HepG2 (cell line): ENCODE measurements at regions not wholly inside any gene's neighbourhood (a gene's known extent, or its start where the extent isn't known, plus 50 kb on each side); places are given as distances from the start of the nearest gene placed in this dataset.

Experiments
- ATAC-seq: fragments of 200-7000 bp; cut with Tn5 transposase; 3 replicates; pipeline ENCODE4 v1.9.1; 2020; ENCODE audit warnings: mild to moderate bottlenecking, moderate library complexity
- BruUV-seq: library from RNA; stranded (reverse); fragments of 400-500 nt; replicated peaks from 2 replicates; lab custom pipeline; 2021; lab: Mats Ljungman, UMichigan
- CTCF ChIA-PET: fragments of 300-600 bp; formaldehyde crosslinking; extraction: SDS; loops from one replicate; lab custom pipeline; 2021; ENCODE audit warnings: low total read pairs, inconsistent platforms, low intra/inter-chr PET ratio; lab: Yijun Ruan, JAX
- POLR2A ChIA-PET: fragments of 350-600 bp; sonication (Branson Sonifier 250); formaldehyde crosslinking; loops from one replicate; lab custom pipeline; 2020; ENCODE audit warnings: antibody characterized with exemption, inconsistent platforms; lab: Yijun Ruan, JAX
- DNase-seq: peaks from one replicate; pipeline ENCODE4 v3.0.0-alpha.2; 2015; ENCODE audit warnings: low spot score
- FAIRE-seq: peaks from 3 replicates; lab custom pipeline; 2011; peaks lifted over from hg19 to GRCh38; lab: Jason Lieb, UNC
- H2AFZ ChIP-seq: one replicate; pipeline ENCODE4 v1.6.1; 2011; ENCODE audit warnings: low read length, inconsistent platforms
- H3K27ac ChIP-seq: fragments of 300-600 bp; 3 replicates; pipeline ENCODE4 v1.8.0; 2011; ENCODE audit warnings: mixed run types, mild to moderate bottlenecking, mixed read lengths, low read length, inconsistent platforms; ENCODE audit not compliant: insufficient read depth; ENCODE audit errors: extremely low read length
- H3K27me3 ChIP-seq, 2 experiments: fragments of 200-600 bp in 1 of 2; 2 replicates in 1 of 2; 3 replicates in 1 of 2; pipeline versions ENCODE4 v1.6.0 to v1.8.0; 2011; ENCODE audit warnings: low read length in 2 of 2, mild to moderate bottlenecking in 2 of 2, moderate library complexity in 2 of 2, inconsistent platforms in 1 of 2; ENCODE audit not compliant: insufficient read depth in 2 of 2, control insufficient read depth in 1 of 2
- H3K36me3 ChIP-seq, 2 experiments: fragments of 200-600 bp in 1 of 2; replicated peaks in 1 of 2; 2 replicates in 1 of 2; 3 replicates in 1 of 2; pipeline versions ENCODE4 v1.5.1 to v1.8.0; 2011; ENCODE audit warnings: low read length in 2 of 2, inconsistent platforms in 1 of 2; ENCODE audit not compliant: insufficient read depth in 2 of 2, control insufficient read depth in 1 of 2
- H3K4me1 ChIP-seq: 2 replicates; pipeline ENCODE4 v1.5.1; 2012; ENCODE audit warnings: low read length, inconsistent platforms; ENCODE audit not compliant: insufficient read depth
- H3K4me2 ChIP-seq: 2 replicates; pipeline ENCODE4 v1.6.0; 2011; ENCODE audit warnings: low read depth, low read length, inconsistent platforms
- H3K4me3 ChIP-seq, 3 experiments: fragments of 200-600 bp in 1 of 3; sonication (generic), shearing (Covaris generic) in 1 of 3; replicated peaks in 1 of 3; 2 replicates each; pipeline ENCODE4 v1.5.1; 2011 to 2016; ENCODE audit warnings: low read length in 3 of 3, inconsistent platforms in 2 of 3, low read depth in 2 of 3, mild to moderate bottlenecking in 2 of 3, control low read depth in 1 of 3, mixed read lengths in 1 of 3; ENCODE audit not compliant: insufficient read depth in 1 of 3
- H3K79me2 ChIP-seq: one replicate; pipeline ENCODE4 v1.6.1; 2011; ENCODE audit warnings: low read length, inconsistent platforms; ENCODE audit not compliant: insufficient read depth
- H3K9ac ChIP-seq: 2 replicates; pipeline ENCODE4 v1.6.0; 2011; ENCODE audit warnings: mild to moderate bottlenecking, low read depth, low read length, inconsistent platforms; ENCODE audit not compliant: insufficient read depth
- H3K9me3 ChIP-seq: 2 replicates; pipeline ENCODE4 v1.5.1; 2012; ENCODE audit warnings: mild to moderate bottlenecking, low read length
- H4K20me1 ChIP-seq: 2 replicates; pipeline ENCODE4 v1.6.0; 2011; ENCODE audit warnings: inconsistent platforms, mild to moderate bottlenecking, low read length, moderate library complexity; ENCODE audit not compliant: insufficient read depth
- CCAR2 ChIP-seq: fragments of 200-400 bp; formaldehyde crosslinking; optimal IDR thresholded peaks from 2 replicates; pipeline ENCODE3; 2018; ENCODE audit warnings: low read depth, mild to moderate bottlenecking, low read length, moderate library complexity
- CEBPB ChIP-seq: IDR thresholded peaks from 2 replicates; pipeline ENCODE4 v1.6.1; 2011; ENCODE audit warnings: low read depth, low read length, improper control_type of control experiment, borderline replicate concordance
- FIP1L1 ChIP-seq: fragments of 200-400 bp; formaldehyde crosslinking; IDR thresholded peaks from 2 replicates; pipeline ENCODE4 v1.6.1; 2018; ENCODE audit warnings: low read depth, mild to moderate bottlenecking, low read length, moderate library complexity, borderline replicate concordance; ENCODE audit not compliant: insufficient read depth
- HDAC6 ChIP-seq: fragments of 200-600 bp; sonication (generic); IDR thresholded peaks from 2 replicates; pipeline ENCODE4 v1.7.0; 2017; ENCODE audit warnings: mild to moderate bottlenecking, antibody characterized with exemption, low read length, low read depth
- KAT8 ChIP-seq: IDR thresholded peaks from 2 replicates; pipeline ENCODE4 v1.6.1; 2016; ENCODE audit warnings: missing genetic modification reagents, missing compliant biosample characterization
- MXD4 ChIP-seq: IDR thresholded peaks from 2 replicates; pipeline ENCODE4 v1.6.1; 2016; ENCODE audit warnings: mild to moderate bottlenecking, missing biosample characterization, missing genetic modification reagents
- MXI1 ChIP-seq: IDR thresholded peaks from 3 replicates; pipeline ENCODE4 v1.6.1; 2012; ENCODE audit warnings: low read depth, low read length, inconsistent platforms, borderline replicate concordance
- NR2F1 ChIP-seq, 2 experiments: fragments of 450-650 bp in 1 of 2; formaldehyde crosslinking in 1 of 2; IDR thresholded peaks; 2 replicates each; pipeline versions ENCODE4 v1.5.0 to v1.6.1; 2016 to 2020; ENCODE audit warnings: mild to moderate bottlenecking in 1 of 2, missing compliant biosample characterization in 1 of 2, missing genetic modification reagents in 1 of 2, moderate library complexity in 1 of 2
- SMC3 ChIP-seq: IDR thresholded peaks from 2 replicates; pipeline ENCODE4 v1.6.1; 2011; ENCODE audit warnings: low read length, improper control_type of control experiment
- STAG1 ChIP-seq: sonication (generic); formaldehyde crosslinking; IDR thresholded peaks from 2 replicates; pipeline ENCODE4 v1.4.0; 2020; ENCODE audit warnings: missing genetic modification reagents
- THAP11 ChIP-seq: IDR thresholded peaks from 2 replicates; pipeline ENCODE4 v1.6.1; 2016; ENCODE audit warnings: missing biosample characterization, missing genetic modification reagents
- ZFP36L1 ChIP-seq: sonication (generic); formaldehyde crosslinking; IDR thresholded peaks from 2 replicates; pipeline ENCODE4 v1.8.0; 2022; ENCODE audit warnings: mild to moderate bottlenecking, missing genetic modification reagents, moderate library complexity
- ZNF234 ChIP-seq: sonication (generic); formaldehyde crosslinking; conservative IDR thresholded peaks from 2 replicates; pipeline ENCODE4 v1.5.1; 2020; ENCODE audit warnings: mild to moderate bottlenecking, missing genetic modification reagents
- ZNF776 ChIP-seq: sonication (generic); formaldehyde crosslinking; IDR thresholded peaks from 2 replicates; pipeline ENCODE4 v1.4.0; 2020; ENCODE audit warnings: mild to moderate bottlenecking, missing genetic modification reagents
- ZSCAN29 ChIP-seq: sonication (generic); formaldehyde crosslinking; conservative IDR thresholded peaks from 2 replicates; pipeline ENCODE4 v1.4.0; 2020; ENCODE audit warnings: mild to moderate bottlenecking, missing genetic modification reagents
- WGBS: methylation state at CpG from one replicate; pipeline ENCODE4 v1.1.6; 2017; ENCODE audit warnings: low lambda C conversion rate; 5-methylcytosine and 5-hydroxymethylcytosine counted together
- in situ Hi-C: cut with HindIII; loops from 2 replicates; pipeline ENCODE4 v1.10.0; 2017; ENCODE audit warnings: low pct_unique_long_range_greater_than_20kb; ENCODE audit not compliant: extremely low pct_ligation_motif_present
- intact Hi-C: fragments of 100-400 bp; cut with micrococcal nuclease; formaldehyde crosslinking; loops from one replicate; pipeline ENCODE4 v1.10.0; 2022; ENCODE audit not compliant: unreplicated experiment
- TF ChIP-seq, protein P1 (sequence below): sonication (generic); formaldehyde crosslinking; IDR thresholded peaks from 2 replicates; pipeline ENCODE4 v1.8.0; 2022; ENCODE audit warnings: mild to moderate bottlenecking, missing genetic modification reagents, borderline replicate concordance
- TF ChIP-seq, protein P2 (sequence below): sonication (generic); formaldehyde crosslinking; IDR thresholded peaks from 2 replicates; pipeline ENCODE4 v1.5.0; 2020; ENCODE audit warnings: mild to moderate bottlenecking, missing genetic modification reagents, moderate library complexity

DNA sequence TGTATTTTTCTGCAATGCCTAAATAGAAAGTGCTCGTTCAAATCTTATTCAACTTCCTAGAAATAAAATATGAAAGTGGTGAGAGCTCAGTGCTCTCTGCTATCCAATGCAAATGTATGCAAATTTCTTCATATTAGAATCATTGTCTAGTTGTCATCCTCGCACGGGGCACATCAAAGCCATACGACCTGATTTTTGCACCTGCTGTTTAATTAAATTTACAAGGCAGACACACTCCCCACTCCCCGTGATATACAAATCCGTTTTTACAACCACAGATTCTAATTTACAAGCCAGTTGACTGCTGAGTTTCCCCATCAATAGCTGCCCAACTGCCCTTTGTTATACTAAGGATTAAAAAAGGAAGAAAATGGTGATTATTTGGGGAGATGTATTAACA, 284.6 kb downstream of the RNF144A start:
- TF ChIP-seq NR2F1 (CRISPR knock-in tag; IDR thresholded peaks at IDR 0.05), result no peak
- no peak for TF ChIP-seq HDAC6
- no peak for TF ChIP-seq MXI1
- TF ChIP-seq ZNF776, result no peak
- no peak for TF ChIP-seq ZNF234 (CRISPR knock-in tag)
- ATAC-seq (no peak), DNase-seq (no peak), FAIRE-seq (no peak)
- Histone ChIP-seq H3K4me3 (no peak overlapping the region), H2AFZ (no peak overlapping the region), H3K27ac (no peak overlapping the region), H3K4me2 (no peak overlapping the region), H3K4me1 (no peaks in the 10 kb centered on the region), H3K79me2 (no peaks in the 10 kb centered on the region), H3K9ac (no peak overlapping the region), H3K9me3 (no peaks in the 10 kb centered on the region), H4K20me1 (no peaks in the 10 kb centered on the region), H3K36me3 (no peaks in the 10 kb centered on the region), H3K27me3 (no peaks in the 10 kb centered on the region)
- 39% methylated on average over 6 of the region's 6 CpGs for WGBS
- in situ Hi-C loops, result loop anchor here (10.0 kb wide), 1 partner anchor 173 kb away; no protein-coding TSS in a partner anchor
- intact Hi-C loops, result loop anchor here (5.0 kb wide), 1 partner anchor 85 kb away; no protein-coding TSS in a partner anchor
- ChIA-PET POLR2A (no interaction called here), CTCF (no interaction called here)
- BruUV-seq, result no TSS peak

DNA sequence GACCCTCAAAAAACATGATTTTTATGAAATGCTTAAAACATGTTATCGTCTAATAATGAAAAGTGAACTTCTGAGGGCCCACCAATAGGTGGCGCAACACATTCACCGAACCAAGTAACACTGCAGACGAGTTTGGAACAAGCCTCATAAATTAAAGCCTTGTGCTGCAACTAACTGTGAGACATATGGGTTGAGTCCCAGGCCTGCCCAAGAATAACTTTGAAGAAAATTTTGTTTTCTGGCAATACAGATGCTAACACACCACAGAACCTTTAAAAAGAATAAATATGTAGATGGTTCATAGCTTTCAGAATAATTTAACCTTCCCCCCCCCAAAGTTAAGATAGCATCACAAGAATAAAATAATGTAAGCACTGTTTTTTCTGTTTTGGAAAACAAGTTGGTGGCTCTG, 285.9 kb downstream of the RNF144A start:
- H3K9ac ChIP-seq, result no peak overlapping the region
- no peaks in the 10 kb centered on the region for H4K20me1 ChIP-seq
- peak; percentile 49 for DNase-seq
- no peak overlapping the region for H3K4me2 ChIP-seq
- H3K9me3 ChIP-seq, result no peaks in the 10 kb centered on the region
- FAIRE-seq, result peak; percentile 82
- WGBS, result under 1% methylated on average over 4 of the region's 4 CpGs
- no peak overlapping the region for H3K4me3 ChIP-seq
- no peak overlapping the region for H2AFZ ChIP-seq
- no TSS peak for BruUV-seq
- H3K4me1 ChIP-seq, result no peaks in the 10 kb centered on the region
- POLR2A ChIA-PET, result no interaction called here
- no peaks in the 10 kb centered on the region for H3K36me3 ChIP-seq
- ATAC-seq, result peak; percentile 77
- no peaks in the 10 kb centered on the region for H3K27me3 ChIP-seq
- intact Hi-C loops, result loop anchor here (1.0 to 5.0 kb wide), 5 partner anchors 86 to 469 kb away; no protein-coding TSS in a partner anchor
- in situ Hi-C loops, result loop anchor here (10.0 kb wide), 1 partner anchor 172 kb away; no protein-coding TSS in a partner anchor
- no peak overlapping the region for H3K27ac ChIP-seq
- no peaks in the 10 kb centered on the region for H3K79me2 ChIP-seq
- CTCF ChIA-PET, result interaction anchor here (1.7 to 2.6 kb wide), 2 partner anchors 177 to 469 kb away, joined by 8 to 14 read pairs; no protein-coding TSS in a partner anchor
- TF ChIP-seq THAP11 (CRISPR knock-in tag) (0 out of 2 replicates have a peak, but pooled peaks have one; percentile 24), CEBPB (0 out of 2 replicates have a peak, but pooled peaks have one; percentile 25), ZSCAN29 (CRISPR knock-in tag) (no peak), KAT8 (CRISPR knock-in tag) (0 out of 2 replicates have a peak, but pooled peaks have one; percentile 15), STAG1 (CRISPR knock-in tag) (peak; percentile 85), MXD4 (no peak), SMC3 (peak; percentile 72), ZFP36L1 (CRISPR knock-in tag) (no peak), FIP1L1 (no peak), CCAR2 (no peak)
- TF ChIP-seq, protein P1, sequence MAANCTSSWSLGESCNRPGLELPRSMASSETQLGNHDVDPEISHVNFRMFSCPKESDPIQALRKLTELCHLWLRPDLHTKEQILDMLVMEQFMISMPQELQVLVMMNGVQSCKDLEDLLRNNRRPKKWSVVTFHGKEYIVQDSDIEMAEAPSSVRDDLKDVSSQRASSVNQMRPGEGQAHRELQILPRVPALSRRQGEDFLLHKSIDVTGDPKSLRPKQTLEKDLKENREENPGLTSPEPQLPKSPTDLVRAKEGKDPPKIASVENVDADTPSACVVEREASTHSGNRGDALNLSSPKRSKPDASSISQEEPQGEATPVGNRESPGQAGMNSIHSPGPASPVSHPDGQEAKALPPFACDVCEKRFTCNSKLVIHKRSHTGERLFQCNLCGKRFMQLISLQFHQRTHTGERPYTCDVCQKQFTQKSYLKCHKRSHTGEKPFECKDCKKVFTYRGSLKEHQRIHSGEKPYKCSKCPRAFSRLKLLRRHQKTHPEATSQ (CRISPR knock-in tag), result no peak
- TF ChIP-seq, protein P2, sequence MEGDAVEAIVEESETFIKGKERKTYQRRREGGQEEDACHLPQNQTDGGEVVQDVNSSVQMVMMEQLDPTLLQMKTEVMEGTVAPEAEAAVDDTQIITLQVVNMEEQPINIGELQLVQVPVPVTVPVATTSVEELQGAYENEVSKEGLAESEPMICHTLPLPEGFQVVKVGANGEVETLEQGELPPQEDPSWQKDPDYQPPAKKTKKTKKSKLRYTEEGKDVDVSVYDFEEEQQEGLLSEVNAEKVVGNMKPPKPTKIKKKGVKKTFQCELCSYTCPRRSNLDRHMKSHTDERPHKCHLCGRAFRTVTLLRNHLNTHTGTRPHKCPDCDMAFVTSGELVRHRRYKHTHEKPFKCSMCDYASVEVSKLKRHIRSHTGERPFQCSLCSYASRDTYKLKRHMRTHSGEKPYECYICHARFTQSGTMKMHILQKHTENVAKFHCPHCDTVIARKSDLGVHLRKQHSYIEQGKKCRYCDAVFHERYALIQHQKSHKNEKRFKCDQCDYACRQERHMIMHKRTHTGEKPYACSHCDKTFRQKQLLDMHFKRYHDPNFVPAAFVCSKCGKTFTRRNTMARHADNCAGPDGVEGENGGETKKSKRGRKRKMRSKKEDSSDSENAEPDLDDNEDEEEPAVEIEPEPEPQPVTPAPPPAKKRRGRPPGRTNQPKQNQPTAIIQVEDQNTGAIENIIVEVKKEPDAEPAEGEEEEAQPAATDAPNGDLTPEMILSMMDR (CRISPR knock-in tag), result peak; percentile 85
